GM18498 (cell line): ENCODE measurements at regions not wholly inside any gene's neighbourhood (a gene's known extent, or its start where the extent isn't known, plus 50 kb on each side); places are given as distances from the start of the nearest gene placed in this dataset.

Experiments used
- ATAC-seq: cut with Tn5 transposase; IDR thresholded peaks from one replicate; pipeline ENCODE4 v1.9.1; 2021; ENCODE audit warnings: mild to moderate bottlenecking, moderate library complexity; ENCODE audit not compliant: unreplicated experiment

DNA sequence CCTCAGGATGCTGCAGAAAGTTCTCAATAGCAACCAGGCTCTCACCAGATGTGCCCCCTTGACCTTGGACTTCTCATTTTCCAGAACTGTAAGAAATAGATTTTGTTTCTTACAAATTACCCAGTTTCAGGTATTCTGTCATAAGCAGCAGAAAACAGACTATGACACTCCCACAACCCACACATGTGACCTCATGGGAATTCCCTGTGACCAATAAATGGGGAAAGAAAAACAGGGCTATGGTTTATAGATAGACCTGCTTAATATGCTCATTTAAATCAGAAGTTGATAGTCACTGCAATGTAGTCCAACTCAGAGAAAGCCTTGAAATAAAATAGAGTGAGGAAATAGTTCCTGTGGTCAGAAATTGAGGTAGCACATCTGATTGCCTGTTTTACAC lies 380.9 kb upstream of the PTBP2 start:
- ATAC-seq: no peak

DNA sequence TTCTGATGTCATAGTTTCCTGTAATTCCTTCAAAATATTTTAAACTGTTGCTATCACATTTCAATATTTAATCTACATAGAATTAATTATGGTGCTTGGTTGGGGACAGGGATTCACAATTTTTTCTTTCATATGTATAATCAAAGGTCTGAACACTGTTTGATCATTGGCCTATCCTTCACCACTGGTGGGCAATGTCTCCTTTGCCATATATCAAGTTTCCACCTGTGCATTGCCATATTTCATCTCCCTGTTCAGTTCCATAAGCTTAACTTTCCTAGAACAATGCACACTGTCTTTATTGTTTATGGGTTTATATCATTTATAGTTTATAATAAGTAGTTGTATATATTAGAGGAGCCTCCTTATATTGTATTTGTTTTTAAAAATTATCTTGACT lies 374.9 kb upstream of the PTBP2 start:
- ATAC-seq: no peak

DNA sequence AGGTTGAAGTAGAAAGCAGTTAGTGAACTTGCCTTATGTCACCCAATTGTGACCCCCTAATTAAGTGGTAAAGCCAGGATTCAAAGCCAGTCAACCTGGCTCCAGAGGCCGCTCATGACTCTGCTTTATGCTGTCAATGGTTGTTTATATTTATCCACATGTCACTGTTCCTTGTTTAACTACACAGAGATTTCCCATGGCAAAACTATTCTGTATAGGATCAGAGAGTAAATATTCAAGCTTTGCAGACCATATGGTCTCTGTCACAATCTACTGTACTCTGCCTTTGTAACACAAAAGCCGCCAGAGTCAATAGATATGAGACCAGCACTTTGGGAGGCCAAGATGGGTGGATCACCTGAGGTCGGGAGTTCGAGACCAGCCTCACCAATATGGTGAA lies 371.7 kb upstream of the PTBP2 start:
- no peak for ATAC-seq

- ATAC-seq: no peak
Observed at GRCh38 chr1:96352733-96353132, 368.9 kb upstream of the PTBP2 start.

DNA sequence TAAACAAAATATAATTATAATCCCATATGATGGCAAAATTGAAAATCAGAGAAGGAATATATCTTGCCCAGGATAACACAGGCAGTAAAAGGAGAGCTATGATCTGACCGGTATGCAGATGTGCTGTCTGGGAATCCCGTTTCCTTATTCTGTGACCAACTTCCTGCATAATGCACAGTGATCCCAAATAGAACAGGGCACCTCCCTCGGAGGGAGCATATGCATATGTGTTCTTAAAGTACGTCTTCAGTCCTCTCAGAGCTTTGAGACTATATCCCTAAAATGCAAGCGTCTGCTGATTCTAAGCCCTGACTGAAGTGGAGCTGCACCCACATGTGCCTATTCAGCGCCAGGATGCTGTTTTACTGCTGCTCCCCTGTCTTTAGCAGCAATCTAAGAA lies 366.1 kb upstream of the PTBP2 start:
- ATAC-seq: no peak

GRCh38 chr1:96355961-96356360 lies 365.6 kb upstream of the PTBP2 start:
- ATAC-seq: no peak

GRCh38 chr1:96357141-96357765 lies 364.3 kb upstream of the PTBP2 start:
- ATAC-seq: no peak

DNA sequence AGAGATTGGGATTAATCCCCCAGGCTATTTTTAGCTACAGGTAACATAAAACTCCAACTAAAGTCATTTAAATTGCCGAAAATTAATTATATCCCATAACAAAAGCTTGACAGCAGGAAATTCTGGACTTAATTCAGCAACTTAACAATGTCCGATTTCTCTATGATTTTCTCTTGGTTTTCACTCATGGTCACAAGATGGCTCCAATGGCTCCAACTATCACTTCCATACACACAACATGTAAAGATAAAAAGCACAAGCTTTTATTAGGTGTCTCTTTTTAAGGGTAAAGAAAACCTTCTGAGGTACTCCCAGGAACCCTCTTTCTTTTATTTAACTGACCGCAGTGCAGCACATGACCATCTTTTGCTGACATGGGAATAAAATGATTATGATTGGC lies 363.5 kb upstream of the PTBP2 start:
- ATAC-seq: no peak

DNA sequence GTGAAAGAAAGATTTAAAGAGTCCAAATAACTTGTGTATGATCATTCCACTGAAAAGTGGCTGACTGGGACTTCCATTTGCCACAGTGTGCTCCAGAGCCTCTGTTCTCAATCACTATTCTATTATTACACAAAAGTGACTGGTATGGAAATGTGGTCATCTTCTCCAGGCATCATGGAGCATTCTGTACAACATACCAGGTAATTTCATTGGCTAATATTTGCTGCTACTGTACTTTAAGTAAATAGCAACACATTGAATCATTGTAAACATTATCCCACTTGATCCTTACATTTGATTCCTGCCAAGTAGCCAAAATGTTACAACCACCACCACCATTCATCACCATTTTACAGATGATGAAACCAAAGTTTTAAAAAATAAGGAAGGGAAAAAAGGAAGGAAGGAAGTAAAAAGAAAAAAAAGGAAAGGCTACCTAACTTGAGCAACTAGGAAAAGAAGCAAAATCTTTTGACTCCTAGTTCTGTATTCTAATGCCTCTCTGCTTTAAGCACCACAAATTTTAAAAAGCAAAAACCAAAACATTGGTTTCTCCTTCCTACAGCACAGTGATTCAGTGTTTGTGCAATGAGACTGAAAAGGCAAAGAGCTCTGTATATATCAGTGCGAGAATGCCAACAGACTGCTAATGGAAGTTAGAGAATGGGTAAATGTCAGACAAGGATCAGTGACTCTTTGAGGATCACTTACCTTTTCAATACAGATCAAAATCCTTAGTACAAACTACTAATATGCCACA lies 361.4 kb upstream of the PTBP2 start:
- no peak for ATAC-seq

DNA sequence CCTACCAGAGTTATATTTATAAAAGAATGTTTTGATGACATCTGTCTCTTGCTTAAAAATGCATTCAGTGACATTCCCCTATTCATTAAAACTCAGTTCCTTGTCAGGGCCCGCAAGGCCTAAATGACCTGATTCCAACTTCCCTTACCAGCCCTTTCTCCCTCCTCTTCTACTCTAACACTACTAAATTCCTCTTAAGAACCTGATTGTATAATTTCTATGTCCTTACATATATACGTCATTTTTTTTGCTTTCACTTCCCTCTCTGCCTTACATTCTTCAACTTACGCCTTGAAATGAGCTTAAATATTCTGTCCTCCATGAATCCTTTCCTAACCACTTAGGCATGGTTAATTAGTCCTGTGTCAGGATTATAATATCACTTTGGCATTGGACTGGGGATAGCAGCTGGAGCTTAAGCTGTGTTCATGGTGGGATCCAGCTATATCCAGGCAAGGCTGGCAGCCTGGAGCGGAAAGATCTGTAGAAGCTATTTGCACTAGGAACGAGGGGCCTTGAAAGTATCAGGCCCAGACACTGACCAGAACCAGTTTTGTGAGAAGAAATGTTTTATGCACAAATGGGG lies 360.2 kb upstream of the PTBP2 start:
- ATAC-seq: no peak

DNA sequence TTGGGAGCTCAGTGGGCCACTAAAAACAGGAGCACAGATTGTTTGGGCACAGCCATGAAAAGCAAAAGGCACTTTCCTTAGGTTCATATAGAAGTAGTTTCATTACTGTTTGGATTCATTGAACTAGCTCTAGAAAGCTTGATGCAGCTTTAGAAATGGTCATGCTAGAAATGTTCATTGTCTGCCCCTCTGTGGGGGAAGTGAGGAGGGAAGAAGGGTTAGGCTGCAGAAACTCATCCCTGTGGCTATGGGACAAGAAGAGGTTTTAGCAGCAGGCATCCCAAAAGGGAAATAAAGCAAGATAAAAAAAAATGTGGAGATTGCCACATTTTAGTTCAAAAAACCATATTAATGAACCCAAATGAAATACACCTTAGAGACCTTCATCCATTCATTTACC lies 359.6 kb upstream of the PTBP2 start:
- no peak for ATAC-seq

GRCh38 chr1:96362623-96363022 lies 359.0 kb upstream of the PTBP2 start:
- peak; percentile 69 for ATAC-seq

DNA sequence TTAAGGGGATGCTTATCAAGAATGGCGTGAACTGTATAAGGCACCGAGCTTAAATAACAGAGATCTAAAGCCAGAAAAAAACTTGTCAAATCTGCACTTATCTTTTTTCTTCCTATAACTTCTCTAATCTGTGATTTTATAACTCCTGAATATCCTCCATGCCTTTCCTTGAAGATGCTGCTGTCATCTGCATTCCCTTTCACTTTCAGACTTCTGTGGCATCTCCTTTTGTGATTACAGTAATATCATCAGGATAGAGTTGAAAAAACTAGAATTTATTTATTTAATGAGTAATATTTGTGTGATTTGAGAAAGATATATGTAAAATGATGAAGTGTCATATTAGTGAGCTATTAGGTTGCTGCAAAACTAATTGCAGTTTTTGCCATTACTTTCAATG lies 357.8 kb upstream of the PTBP2 start:
- no peak for ATAC-seq

DNA sequence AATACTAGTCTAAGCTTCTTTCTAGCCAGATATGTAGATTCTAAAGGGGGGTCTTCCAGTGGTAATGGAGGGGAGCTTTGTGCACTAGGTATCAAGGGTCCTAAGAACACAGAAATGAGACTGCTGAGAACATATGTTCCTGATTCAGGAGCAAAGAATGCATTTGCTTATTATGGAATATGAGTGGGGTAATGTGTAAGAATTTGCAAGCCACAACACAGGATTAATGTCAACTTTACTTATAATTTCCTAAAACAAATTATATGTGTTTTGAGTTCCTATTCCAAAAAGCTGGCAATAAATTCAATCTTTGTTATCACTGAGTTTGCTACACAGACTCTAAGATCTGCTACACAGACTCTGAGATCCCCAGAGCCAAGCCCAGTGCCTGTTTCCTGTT lies 357.0 kb upstream of the PTBP2 start:
- no peak for ATAC-seq

GRCh38 chr1:96365076-96365475 lies 356.5 kb upstream of the PTBP2 start:
- no peak for ATAC-seq

- ATAC-seq: no peak
Observed at GRCh38 chr1:96365596-96366390, 355.8 kb upstream of the PTBP2 start.

- ATAC-seq: no peak
Observed at GRCh38 chr1:96366516-96366915, 355.1 kb upstream of the PTBP2 start.

- ATAC-seq: no peak
Observed at GRCh38 chr1:96367791-96368190, 353.8 kb upstream of the PTBP2 start.

- no peak for ATAC-seq
Observed at GRCh38 chr1:96370757-96371156, 350.8 kb upstream of the PTBP2 start.

DNA sequence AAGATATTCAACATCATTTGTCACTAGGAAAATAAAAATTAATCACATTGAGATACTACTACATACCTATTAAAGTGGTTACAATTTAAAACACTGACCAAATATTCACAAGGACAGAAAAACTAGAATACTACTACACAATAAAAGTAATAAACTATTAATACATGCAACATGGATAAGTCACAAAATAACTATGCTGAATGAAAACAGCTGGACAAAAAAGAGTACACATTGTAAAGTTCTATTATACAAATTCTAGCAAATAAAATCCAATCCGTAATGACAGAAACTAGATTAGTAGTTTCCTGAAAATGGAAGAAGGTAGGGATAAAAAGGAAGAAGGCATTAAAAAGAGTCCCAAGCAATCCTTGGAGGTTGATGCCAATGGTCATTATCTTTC lies 348.7 kb upstream of the PTBP2 start:
- ATAC-seq: no peak

DNA sequence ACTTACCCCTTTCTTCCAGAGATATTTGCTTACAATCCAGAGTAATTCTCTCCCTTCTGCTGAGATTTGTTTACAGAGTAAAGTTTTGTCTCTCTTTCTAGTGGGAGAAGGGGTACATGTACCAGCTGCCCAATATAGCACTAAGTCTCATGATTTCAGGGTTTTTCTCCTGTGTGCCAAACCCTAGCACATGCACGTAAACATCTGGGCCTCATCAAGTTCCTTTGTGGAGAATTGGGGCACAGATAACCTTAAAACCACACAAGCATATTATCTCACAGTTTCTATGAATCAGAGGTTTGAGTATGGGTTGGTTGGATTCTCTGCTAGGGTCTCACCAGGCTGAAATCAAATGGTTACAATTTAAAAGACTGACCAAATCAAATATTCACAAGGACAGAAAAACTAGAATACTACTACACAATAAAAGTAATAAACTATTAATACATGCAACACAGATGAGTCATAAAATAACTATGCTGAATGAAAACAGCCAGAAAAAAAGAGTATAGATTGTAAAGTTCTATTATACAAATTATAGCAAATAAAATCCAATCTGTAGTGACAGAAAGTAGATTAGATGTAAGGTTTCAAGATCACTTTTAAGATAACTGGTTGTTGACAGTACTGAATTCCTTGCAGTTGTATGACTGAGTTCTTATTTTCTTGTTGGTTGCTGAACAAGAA lies 347.4 kb upstream of the PTBP2 start:
- no peak for ATAC-seq
